MM.1S (cell line): ENCODE measurements at regions not wholly inside any gene's neighbourhood (a gene's known extent, or its start where the extent isn't known, plus 50 kb on each side); places are given as distances from the start of the nearest gene placed in this dataset.

Source experiments
- EZH2 ChIP-seq: fragments of 300-600 bp; sonication (generic); optimal IDR thresholded peaks from 2 replicates; pipeline ENCODE3; 2017; ENCODE audit warnings: low read depth, mild to moderate bottlenecking, antibody characterized with exemption, low read length, mixed read lengths
- TF ChIP-seq, protein P1 (sequence below): fragments of 300-600 bp; sonication (generic); IDR thresholded peaks from 2 replicates; pipeline ENCODE4 v1.5.1; 2016; ENCODE audit warnings: antibody characterized with exemption, low read length, mixed read lengths

DNA sequence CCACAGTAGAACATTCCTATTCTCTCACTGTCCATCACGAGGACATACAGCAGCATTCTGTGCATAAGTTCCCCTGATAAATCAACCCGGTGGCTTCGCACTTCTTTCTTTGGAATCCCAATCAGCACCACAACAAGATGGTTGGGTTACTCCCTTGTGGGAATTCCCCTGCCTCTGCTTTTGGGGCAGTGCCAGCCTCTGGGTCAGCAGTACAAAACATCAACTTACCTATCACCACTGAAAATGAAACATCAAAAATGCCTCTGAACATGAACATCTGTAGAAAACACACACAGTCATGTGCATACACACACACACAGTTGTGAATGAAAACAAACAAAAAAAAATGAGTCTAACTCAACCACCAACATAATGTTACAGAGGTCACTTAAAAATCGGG, 79.3 kb downstream of the KCNA4 start:
- TF ChIP-seq, protein P1, sequence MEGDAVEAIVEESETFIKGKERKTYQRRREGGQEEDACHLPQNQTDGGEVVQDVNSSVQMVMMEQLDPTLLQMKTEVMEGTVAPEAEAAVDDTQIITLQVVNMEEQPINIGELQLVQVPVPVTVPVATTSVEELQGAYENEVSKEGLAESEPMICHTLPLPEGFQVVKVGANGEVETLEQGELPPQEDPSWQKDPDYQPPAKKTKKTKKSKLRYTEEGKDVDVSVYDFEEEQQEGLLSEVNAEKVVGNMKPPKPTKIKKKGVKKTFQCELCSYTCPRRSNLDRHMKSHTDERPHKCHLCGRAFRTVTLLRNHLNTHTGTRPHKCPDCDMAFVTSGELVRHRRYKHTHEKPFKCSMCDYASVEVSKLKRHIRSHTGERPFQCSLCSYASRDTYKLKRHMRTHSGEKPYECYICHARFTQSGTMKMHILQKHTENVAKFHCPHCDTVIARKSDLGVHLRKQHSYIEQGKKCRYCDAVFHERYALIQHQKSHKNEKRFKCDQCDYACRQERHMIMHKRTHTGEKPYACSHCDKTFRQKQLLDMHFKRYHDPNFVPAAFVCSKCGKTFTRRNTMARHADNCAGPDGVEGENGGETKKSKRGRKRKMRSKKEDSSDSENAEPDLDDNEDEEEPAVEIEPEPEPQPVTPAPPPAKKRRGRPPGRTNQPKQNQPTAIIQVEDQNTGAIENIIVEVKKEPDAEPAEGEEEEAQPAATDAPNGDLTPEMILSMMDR: no peak
- no peak for TF ChIP-seq EZH2
